OCI-LY3 (cell line): ENCODE measurements at regions not wholly inside any gene's neighbourhood (a gene's known extent, or its start where the extent isn't known, plus 50 kb on each side); places are given as distances from the start of the nearest gene placed in this dataset.

Experiments used
- H2AFZ ChIP-seq: fragments of 200-600, 300-600 bp; shearing (Covaris generic); 2 replicates; pipeline ENCODE4 v1.6.0; 2014; ENCODE audit warnings: antibody characterized with exemption, low read depth, low read length
- H3K27ac ChIP-seq: fragments of 200-600, 300-600 bp; sonication (generic); 2 replicates; pipeline ENCODE4 v1.5.1; 2014; ENCODE audit warnings: mild to moderate bottlenecking, low read length, moderate library complexity, mixed read lengths
- H3K27me3 ChIP-seq: fragments of 200-600, 300-600 bp; sonication (generic); 2 replicates; pipeline ENCODE4 v1.6.1; 2014; ENCODE audit warnings: low read depth, low read length, mixed read lengths
- H3K36me3 ChIP-seq: fragments of 200-600, 300-600 bp; sonication (generic); replicated peaks from 2 replicates; pipeline ENCODE3; 2014; ENCODE audit warnings: low read depth, low read length, mixed read lengths
- H3K4me1 ChIP-seq: fragments of 300-600, 200-600 bp; sonication (generic); 2 replicates; pipeline ENCODE4 v1.6.1; 2014; ENCODE audit warnings: low read length, mixed read lengths
- H3K4me2 ChIP-seq: fragments of 200-600, 300-600 bp; sonication (generic); 2 replicates; pipeline ENCODE4 v1.6.1; 2014; ENCODE audit warnings: low read length, mixed read lengths
- H3K4me3 ChIP-seq: fragments of 300-600, 200-600 bp; sonication (generic); 2 replicates; pipeline ENCODE4 v1.5.1; 2014; ENCODE audit warnings: antibody characterized with exemption, mild to moderate bottlenecking, low read length, moderate library complexity
- H3K79me2 ChIP-seq: fragments of 300-600, 200-600 bp; shearing (Covaris generic); 2 replicates; pipeline ENCODE4 v1.6.1; 2014; ENCODE audit warnings: mild to moderate bottlenecking, low read length, mixed read lengths
- H3K9ac ChIP-seq: fragments of 300-600, 200-600 bp; shearing (Covaris generic); 2 replicates; pipeline ENCODE4 v1.6.0; 2014; ENCODE audit warnings: mild to moderate bottlenecking, low read length, moderate library complexity
- H3K9me3 ChIP-seq: fragments of 200-600, 300-600 bp; shearing (Covaris generic); 2 replicates; pipeline ENCODE4 v1.6.1; 2014; ENCODE audit warnings: low read length, mixed read lengths; ENCODE audit not compliant: insufficient read depth
- H4K20me1 ChIP-seq: fragments of 200-600, 300-600 bp; sonication (generic); 2 replicates; pipeline ENCODE4 v1.6.1; 2016; ENCODE audit warnings: low read length, mixed read lengths; ENCODE audit not compliant: insufficient read depth
- EZH2phosphoT487 ChIP-seq: fragments of 200-600 bp; shearing (Covaris generic); IDR thresholded peaks from 2 replicates; pipeline ENCODE4 v1.6.1; 2018; ENCODE audit warnings: antibody characterized with exemption, mixed run types, low read depth
- TF ChIP-seq, protein P1 (sequence below): fragments of 200-600, 300-600 bp; sonication (generic); IDR thresholded peaks from 2 replicates; pipeline ENCODE4 v1.5.1; 2014; ENCODE audit warnings: antibody characterized with exemption, low read length, low read depth

DNA sequence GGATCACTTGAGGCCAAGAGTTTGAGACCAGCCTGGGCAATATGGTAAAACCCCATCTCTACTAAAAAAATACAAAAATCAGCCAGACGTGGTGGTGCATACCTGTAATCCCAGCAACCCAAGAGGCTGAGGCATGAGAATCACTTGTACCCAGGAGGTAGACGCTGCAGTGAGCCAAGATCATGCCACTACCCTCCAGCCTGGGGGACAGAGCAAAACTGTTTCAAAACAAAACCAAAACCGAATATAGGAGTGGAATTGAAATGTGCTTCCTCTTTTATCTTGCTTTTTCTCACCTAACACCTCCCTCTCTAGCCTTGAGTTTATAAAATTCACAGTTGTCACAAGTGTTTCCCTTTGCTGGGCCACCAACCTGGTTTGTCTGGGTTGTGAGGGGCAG lies 181.9 kb downstream of the PAH start:
- no peaks in the 10 kb centered on the region for H3K9me3 ChIP-seq
- H4K20me1 ChIP-seq = no peaks in the 10 kb centered on the region
- peak overlapping the region; percentile 67 for H3K27ac ChIP-seq
- peaks cover 11% of the 10 kb centered on the region for H3K4me1 ChIP-seq
- TF ChIP-seq, protein P1, sequence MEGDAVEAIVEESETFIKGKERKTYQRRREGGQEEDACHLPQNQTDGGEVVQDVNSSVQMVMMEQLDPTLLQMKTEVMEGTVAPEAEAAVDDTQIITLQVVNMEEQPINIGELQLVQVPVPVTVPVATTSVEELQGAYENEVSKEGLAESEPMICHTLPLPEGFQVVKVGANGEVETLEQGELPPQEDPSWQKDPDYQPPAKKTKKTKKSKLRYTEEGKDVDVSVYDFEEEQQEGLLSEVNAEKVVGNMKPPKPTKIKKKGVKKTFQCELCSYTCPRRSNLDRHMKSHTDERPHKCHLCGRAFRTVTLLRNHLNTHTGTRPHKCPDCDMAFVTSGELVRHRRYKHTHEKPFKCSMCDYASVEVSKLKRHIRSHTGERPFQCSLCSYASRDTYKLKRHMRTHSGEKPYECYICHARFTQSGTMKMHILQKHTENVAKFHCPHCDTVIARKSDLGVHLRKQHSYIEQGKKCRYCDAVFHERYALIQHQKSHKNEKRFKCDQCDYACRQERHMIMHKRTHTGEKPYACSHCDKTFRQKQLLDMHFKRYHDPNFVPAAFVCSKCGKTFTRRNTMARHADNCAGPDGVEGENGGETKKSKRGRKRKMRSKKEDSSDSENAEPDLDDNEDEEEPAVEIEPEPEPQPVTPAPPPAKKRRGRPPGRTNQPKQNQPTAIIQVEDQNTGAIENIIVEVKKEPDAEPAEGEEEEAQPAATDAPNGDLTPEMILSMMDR = no peak
- TF ChIP-seq EZH2phosphoT487 = no peak
- H3K27me3 ChIP-seq = no peaks in the 10 kb centered on the region
- peak overlapping the region; percentile 33 for H3K4me3 ChIP-seq
- H3K4me2 ChIP-seq = peak overlapping the region; percentile 69
- no peaks in the 10 kb centered on the region for H3K36me3 ChIP-seq
- H3K9ac ChIP-seq = peak overlapping the region; percentile 26; the same call in 1 of the 2 replicates
- peak overlapping the region; percentile 92 for H2AFZ ChIP-seq
- no peaks in the 10 kb centered on the region for H3K79me2 ChIP-seq

DNA sequence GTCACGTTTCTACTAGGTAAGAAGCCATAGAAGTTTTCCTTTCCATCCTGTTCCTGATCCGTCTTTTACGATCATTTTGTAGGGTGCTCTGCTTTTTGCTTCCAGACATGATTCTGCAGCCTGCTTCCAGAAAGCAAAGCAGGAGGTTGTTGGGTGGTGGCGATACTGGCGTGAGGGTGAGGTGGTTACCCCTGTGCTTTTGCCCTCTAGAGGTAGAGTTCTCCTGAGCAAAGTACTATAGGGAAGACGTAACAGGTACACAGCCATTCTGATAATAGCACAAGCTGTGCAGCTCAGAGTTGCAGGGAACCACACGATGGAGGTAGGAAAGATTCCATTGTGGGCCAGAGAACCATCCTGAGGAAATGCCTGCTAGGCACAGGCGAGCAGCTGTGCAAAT lies 186.0 kb downstream of the PAH start:
- TF ChIP-seq, protein P1 = no peak
- TF ChIP-seq EZH2phosphoT487 = no peak
- no peaks in the 10 kb centered on the region for H4K20me1 ChIP-seq
- H3K4me1 ChIP-seq = peaks cover 19% of the 10 kb centered on the region

DNA sequence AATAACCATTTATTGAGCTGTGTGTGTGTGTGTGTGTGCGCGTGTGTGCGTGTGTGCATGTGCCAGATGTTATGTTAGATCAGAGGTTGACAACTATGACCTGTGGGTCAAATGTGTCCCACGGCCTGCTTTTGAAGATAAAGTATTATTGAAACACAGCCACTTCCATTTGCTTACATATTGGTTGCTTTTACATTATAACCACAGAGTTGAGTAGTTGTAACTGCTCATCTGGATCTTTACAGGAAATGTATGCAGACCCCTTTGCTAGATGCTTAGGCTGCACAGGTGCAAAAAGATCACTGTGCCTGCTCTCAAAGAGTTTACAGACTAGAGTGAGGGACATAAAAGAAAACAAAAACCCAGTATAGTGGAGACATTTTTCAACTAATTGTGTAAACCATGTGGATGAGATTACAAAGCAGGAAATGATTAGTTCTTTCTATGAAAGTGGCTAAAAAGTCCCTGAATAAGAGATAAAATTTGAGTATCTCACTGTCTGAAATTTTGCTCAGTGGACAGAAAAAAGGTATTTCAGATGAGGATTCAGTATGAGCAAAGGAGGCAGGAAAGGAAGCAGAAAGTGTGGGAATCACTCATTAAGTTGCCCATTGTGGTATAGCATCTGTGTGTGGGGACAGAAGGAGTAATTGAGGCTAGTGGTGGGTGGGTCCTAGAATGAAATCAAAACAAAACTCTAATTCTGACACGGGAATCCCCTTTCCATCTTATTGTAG lies 188.4 kb downstream of the PAH start:
- Histone ChIP-seq H2AFZ (no peak overlapping the region), H3K27me3 (no peaks in the 10 kb centered on the region), H3K4me3 (no peak overlapping the region), H3K27ac (no peak overlapping the region), H3K4me1 (peaks cover 9% of the 10 kb centered on the region; the same call in 1 of the 2 replicates), H4K20me1 (no peaks in the 10 kb centered on the region), H3K9ac (no peak overlapping the region), H3K4me2 (no peak overlapping the region), H3K79me2 (no peaks in the 10 kb centered on the region), H3K9me3 (no peaks in the 10 kb centered on the region), H3K36me3 (no peaks in the 10 kb centered on the region)
- TF ChIP-seq, protein P1 = no peak
- no peak for TF ChIP-seq EZH2phosphoT487

More for the DNA sequence above, 186.0 kb downstream of the PAH start:
- Histone ChIP-seq H3K36me3 (no peaks in the 10 kb centered on the region), H3K27ac (no peak overlapping the region), H3K4me2 (no peak overlapping the region), H3K9me3 (no peaks in the 10 kb centered on the region), H3K9ac (no peak overlapping the region), H3K79me2 (no peaks in the 10 kb centered on the region), H3K27me3 (no peaks in the 10 kb centered on the region), H2AFZ (no peak overlapping the region), H3K4me3 (no peak overlapping the region)

DNA sequence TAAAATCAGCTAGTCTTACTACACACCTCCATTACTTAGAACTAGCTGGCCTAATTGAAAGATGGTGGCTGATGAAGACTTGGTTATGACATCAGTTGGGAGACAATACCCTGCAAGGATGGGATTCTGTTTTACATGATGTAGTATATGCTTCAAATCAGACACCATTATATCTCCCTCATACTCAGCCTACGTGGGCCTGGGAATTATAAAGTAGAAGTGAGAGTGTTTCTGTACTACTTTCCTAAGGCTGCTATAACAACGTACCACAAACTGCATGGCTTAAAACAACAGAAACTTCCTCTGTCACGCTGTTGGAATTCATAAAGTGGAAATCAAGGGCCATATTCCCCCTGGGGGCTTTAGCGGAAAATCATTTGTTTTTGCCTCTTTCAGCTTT lies 190.4 kb downstream of the PAH start:
- Histone ChIP-seq H3K27ac (no peak overlapping the region), H2AFZ (no peak overlapping the region), H3K79me2 (no peaks in the 10 kb centered on the region), H3K4me2 (no peak overlapping the region), H3K9ac (no peak overlapping the region), H3K9me3 (no peaks in the 10 kb centered on the region), H4K20me1 (no peaks in the 10 kb centered on the region), H3K36me3 (no peaks in the 10 kb centered on the region), H3K4me3 (no peak overlapping the region), H3K4me1 (peaks cover 9% of the 10 kb centered on the region; the same call in 1 of the 2 replicates), H3K27me3 (no peaks in the 10 kb centered on the region)
- TF ChIP-seq EZH2phosphoT487 = no peak
